ENCODE measurements at regions not wholly inside any gene's neighbourhood (a gene's known extent, or its start where the extent isn't known, plus 50 kb on each side); places are given as distances from the start of the nearest gene placed in this dataset.
A peak's percentile ranks its signal among the peaks of the same experiment; 100 is the strongest.

DNA sequence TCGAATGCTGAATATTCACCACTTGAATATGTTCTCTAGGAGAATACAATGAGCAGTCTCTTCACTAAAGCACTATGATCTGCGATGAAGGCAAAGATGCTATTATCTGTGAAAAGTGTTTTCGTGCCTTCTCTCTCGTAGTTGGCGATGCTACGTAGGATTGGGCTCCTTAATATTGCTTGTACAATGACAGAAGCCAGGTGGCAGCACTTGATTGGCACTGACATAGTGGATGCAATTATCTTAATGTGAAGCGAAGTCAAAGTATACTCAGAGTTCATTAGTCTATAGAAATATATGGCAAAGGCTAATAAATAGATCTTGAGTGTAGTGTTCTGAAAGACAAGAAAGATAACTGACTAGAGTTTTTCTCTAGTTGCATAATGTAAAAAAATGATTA, 1135.7 kb upstream of the AGA start:
- Histone ChIP-seq H3K79me2 (ENCODE audit: insufficient read depth, low read length) (no peaks in the 10 kb centered on the region), H3K9ac (ENCODE audit: insufficient read depth, low read depth, low read length) (no peak overlapping the region), H3K36me3 (replicated peaks in 1 of 2; ENCODE audit: control insufficient read depth in 1 of 2, insufficient read depth in 2 of 2, low read length in 2 of 2) (no peaks in the 10 kb centered on the region), H3K27me3 (ENCODE audit: control insufficient read depth in 1 of 2, insufficient read depth in 2 of 2, low read length in 2 of 2) (no peaks in the 10 kb centered on the region; a peak in 1 of 5 replicates), H3K27ac (ENCODE audit: extremely low read length, insufficient read depth, low read length) (no peak overlapping the region), H3K4me1 (ENCODE audit: insufficient read depth, low read length) (no peaks in the 10 kb centered on the region), H3K9me3 (ENCODE audit: low read length) (no peaks in the 10 kb centered on the region), H3K4me2 (ENCODE audit: low read depth, low read length) (no peak overlapping the region), H4K20me1 (ENCODE audit: insufficient read depth, low read length) (no peaks in the 10 kb centered on the region), H3K4me3 (replicated peaks in 1 of 3; ENCODE audit: insufficient read depth in 1 of 3, low read depth in 2 of 3, low read length in 3 of 3) (no peak overlapping the region), H2AFZ (ENCODE audit: low read length) (no peak overlapping the region)
- FAIRE-seq: no peak
- intact Hi-C loops (cut with micrococcal nuclease; ENCODE audit: unreplicated experiment): loop anchor here (5.0 kb wide), 2 partner anchors 729 to 1449 kb away; no protein-coding TSS in a partner anchor
- no peak for ATAC-seq
- no TSS peak for BruUV-seq (replicated peaks)
- ChIA-PET CTCF (ENCODE audit: low intra/inter-chr PET ratio, low total read pairs) (interaction anchor here (2.6 kb wide), 1 partner anchor 729 kb away, joined by 6 read pairs; no protein-coding TSS in a partner anchor), POLR2A (no interaction called here)
- peak; percentile 1 for DNase-seq (ENCODE audit: low spot score)
- in situ Hi-C loops (cut with HindIII; ENCODE audit: extremely low pct_ligation_motif_present, low pct_unique_long_range_greater_than_20kb): no loop called here
- TF ChIP-seq HNRNPH1 (optimal IDR thresholded peaks at IDR 0.05; ENCODE audit: low read depth, low read length): no peak
- TF ChIP-seq CTCF (CRISPR knock-in tag; IDR thresholded peaks at IDR 0.05): 0 out of 2 replicates have a peak, but pooled peaks have one; percentile 7
- TF ChIP-seq ARID3A (IDR thresholded peaks at IDR 0.05; ENCODE audit: low read depth, low read length): no peak
- TF ChIP-seq DMTF1 (CRISPR knock-in tag; IDR thresholded peaks at IDR 0.05): no peak
- WGBS (ENCODE audit: low lambda C conversion rate): 31% methylated on average over 7 of the region's 7 CpGs

Measured in HepG2 (cell line).